GM23248 (cell line): ENCODE measurements at regions not wholly inside any gene's neighbourhood (a gene's known extent, or its start where the extent isn't known, plus 50 kb on each side); places are given as distances from the start of the nearest gene placed in this dataset.

Experiments used
- EZH2 ChIP-seq: fragments of 200-600 bp; sonication (generic); IDR thresholded peaks from 2 replicates; pipeline ENCODE4 v1.6.1; 2018; ENCODE audit warnings: antibody characterized with exemption, mild to moderate bottlenecking; ENCODE audit not compliant: insufficient read depth, poor library complexity, severe bottlenecking
- EZH2phosphoT487 ChIP-seq: fragments of 200-600 bp; sonication (generic); IDR thresholded peaks from 2 replicates; pipeline ENCODE4 v1.6.1; 2018; ENCODE audit warnings: antibody characterized with exemption, moderate library complexity, mild to moderate bottlenecking, low read depth; ENCODE audit not compliant: insufficient read depth

- TF ChIP-seq EZH2phosphoT487: no peak
- TF ChIP-seq EZH2: no peak
Measured at GRCh38 chrY:19168202-19168565, 394.6 kb upstream of the HSFY2 start.
